HFF-Myc (cell line): ENCODE measurements at regions not wholly inside any gene's neighbourhood (a gene's known extent, or its start where the extent isn't known, plus 50 kb on each side); places are given as distances from the start of the nearest gene placed in this dataset.

Experiments used
- DNase-seq: peaks from one replicate; pipeline ENCODE4 v3.0.0-alpha.2; 2011; ENCODE audit warnings: low read depth; ENCODE audit errors: extremely low read depth
- H3K4me3 ChIP-seq: replicated peaks from 2 replicates; pipeline ENCODE4 v1.5.1; 2011; ENCODE audit warnings: low read depth, mild to moderate bottlenecking, control low read depth, low read length
- TF ChIP-seq, protein P1 (sequence below): IDR thresholded peaks from 2 replicates; pipeline ENCODE4 v1.5.1; 2012; ENCODE audit warnings: mild to moderate bottlenecking, low read depth, low read length, control low read depth; ENCODE audit errors: missing control alignments

GRCh38 chr2:236345081-236345714 is 81.0 kb upstream of the ASB18 start:
- TF ChIP-seq, protein P1, sequence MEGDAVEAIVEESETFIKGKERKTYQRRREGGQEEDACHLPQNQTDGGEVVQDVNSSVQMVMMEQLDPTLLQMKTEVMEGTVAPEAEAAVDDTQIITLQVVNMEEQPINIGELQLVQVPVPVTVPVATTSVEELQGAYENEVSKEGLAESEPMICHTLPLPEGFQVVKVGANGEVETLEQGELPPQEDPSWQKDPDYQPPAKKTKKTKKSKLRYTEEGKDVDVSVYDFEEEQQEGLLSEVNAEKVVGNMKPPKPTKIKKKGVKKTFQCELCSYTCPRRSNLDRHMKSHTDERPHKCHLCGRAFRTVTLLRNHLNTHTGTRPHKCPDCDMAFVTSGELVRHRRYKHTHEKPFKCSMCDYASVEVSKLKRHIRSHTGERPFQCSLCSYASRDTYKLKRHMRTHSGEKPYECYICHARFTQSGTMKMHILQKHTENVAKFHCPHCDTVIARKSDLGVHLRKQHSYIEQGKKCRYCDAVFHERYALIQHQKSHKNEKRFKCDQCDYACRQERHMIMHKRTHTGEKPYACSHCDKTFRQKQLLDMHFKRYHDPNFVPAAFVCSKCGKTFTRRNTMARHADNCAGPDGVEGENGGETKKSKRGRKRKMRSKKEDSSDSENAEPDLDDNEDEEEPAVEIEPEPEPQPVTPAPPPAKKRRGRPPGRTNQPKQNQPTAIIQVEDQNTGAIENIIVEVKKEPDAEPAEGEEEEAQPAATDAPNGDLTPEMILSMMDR = no peak
- H3K4me3 ChIP-seq = no peak overlapping the region
- no peak for DNase-seq

DNA sequence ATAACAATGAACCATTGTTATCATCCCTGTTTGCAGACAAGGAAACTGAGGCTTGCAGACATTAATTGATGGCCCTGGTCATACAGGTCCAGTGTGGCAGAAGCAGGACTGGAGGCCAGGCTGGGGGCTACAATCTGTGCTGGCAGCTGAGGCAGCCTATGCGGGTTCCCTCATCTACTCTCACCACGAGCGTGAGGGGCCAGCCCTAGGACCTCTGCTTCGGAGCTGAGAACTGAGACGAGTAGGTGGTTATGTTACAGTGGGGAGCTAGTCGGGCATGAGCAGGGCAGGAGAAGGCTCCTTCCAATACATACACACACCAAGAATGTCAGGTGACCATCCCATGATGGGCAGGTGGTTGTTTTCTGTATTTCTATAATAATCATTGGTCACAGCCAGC is 82.2 kb upstream of the ASB18 start:
- no peak overlapping the region for H3K4me3 ChIP-seq
- TF ChIP-seq, protein P1 = no peak
- no peak for DNase-seq

DNA sequence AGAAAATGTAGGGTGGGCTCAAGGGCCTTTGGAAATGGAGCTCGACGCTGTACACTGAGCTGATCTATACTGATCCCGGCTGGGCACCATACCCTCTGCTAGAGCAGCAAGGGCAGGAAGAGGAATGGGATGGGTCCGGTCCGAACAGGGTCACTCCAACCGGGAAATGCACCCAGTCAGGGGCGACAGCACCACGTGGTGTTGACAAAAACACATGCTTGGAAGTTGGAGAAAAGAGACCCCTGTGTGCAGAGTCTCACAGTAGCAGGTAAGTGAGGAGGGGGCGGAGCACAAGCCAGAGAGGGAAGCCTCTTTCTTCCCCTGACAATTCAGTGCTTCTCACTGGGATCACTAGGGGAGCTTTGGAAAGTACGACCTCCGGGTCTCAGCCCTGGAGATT is 84.1 kb upstream of the ASB18 start:
- DNase-seq = no peak
- no peak overlapping the region for H3K4me3 ChIP-seq
- TF ChIP-seq, protein P1 = no peak

- no peak for DNase-seq
- no peak overlapping the region for H3K4me3 ChIP-seq
- TF ChIP-seq, protein P1 = no peak
These were observed 84.8 kb upstream of the ASB18 start for GRCh38 chr2:236348976-236349375.

DNA sequence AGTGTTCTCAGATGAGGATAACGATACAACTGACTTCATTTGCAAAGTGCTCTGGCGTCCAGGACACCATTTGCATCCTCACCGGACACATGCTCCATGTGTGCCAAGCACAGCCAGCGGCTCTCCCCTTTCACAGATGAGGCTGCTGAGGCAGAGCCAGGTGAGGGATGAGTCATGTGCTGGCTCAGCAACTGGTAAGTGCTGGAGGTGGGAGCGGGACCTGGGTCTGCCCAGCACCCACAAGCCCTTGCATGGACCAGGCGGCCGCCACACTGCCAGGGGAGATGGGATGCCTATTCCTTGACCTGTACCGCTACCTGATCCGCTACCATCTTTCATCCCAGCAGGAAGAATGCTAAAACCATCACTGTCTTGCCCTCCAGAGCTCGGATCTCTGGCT is 86.2 kb upstream of the ASB18 start:
- no peak overlapping the region for H3K4me3 ChIP-seq
- no peak for DNase-seq
- TF ChIP-seq, protein P1 = no peak

DNA sequence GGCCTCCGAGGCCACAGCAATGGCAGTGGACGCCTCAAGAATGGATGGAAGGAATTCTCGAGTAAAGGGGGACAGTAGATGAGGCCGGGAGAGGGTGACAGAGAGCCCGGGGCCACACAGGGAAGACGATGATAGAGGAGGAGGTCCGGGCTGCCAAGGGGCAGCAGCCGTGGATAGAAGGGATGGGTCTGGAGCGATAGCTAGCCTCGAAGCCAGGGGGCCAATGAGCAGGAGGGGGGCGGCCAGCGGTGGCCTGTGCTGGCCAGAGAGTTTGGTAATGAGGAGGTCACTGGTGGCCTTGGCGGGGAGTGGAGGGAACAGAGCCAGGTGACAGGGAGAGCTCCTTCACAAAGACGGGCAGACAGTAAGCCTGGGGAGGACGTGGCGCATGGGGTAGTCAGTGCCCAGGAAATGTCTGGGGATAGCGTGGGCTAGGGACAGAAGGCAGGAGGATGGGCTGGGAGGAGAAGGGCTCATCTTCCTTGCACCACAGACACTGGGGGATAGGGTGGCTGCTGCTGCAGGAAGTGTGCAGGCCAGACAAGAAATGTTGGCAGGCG is 87.8 kb upstream of the ASB18 start:
- no peak for DNase-seq
- TF ChIP-seq, protein P1 = no peak
- H3K4me3 ChIP-seq = no peak overlapping the region
